SK-N-SH treated with all-trans-retinoic acid at 6 μM for 48 hours (cell line): ENCODE measurements at regions not wholly inside any gene's neighbourhood (a gene's known extent, or its start where the extent isn't known, plus 50 kb on each side); places are given as distances from the start of the nearest gene placed in this dataset.

ENCODE experiments used
- ATAC-seq: fragments of 200-7000 bp; cut with Tn5 transposase; 3 replicates; pipeline ENCODE4 v1.9.1; 2020; ENCODE audit warnings: mild to moderate bottlenecking, moderate library complexity
- ARNTL ChIP-seq: fragments of 450-650 bp; formaldehyde crosslinking; IDR thresholded peaks from 2 replicates; pipeline ENCODE4 v1.5.0; 2020; ENCODE audit warnings: low read depth, mild to moderate bottlenecking, moderate library complexity, borderline replicate concordance
- CSDC2 ChIP-seq: fragments of 250-450 bp; sonication (Bioruptor Pico); IDR thresholded peaks from 2 replicates; pipeline ENCODE4 v1.5.0; 2020; ENCODE audit warnings: mild to moderate bottlenecking, moderate library complexity
- CSRNP3 ChIP-seq: fragments of 250-450 bp; sonication (Bioruptor Pico); IDR thresholded peaks from 2 replicates; pipeline ENCODE4 v1.5.1; 2021; ENCODE audit warnings: mild to moderate bottlenecking, moderate library complexity
- ESRRG ChIP-seq: fragments of 250-450 bp; sonication (Bioruptor Pico); IDR thresholded peaks from 2 replicates; pipeline ENCODE4 v1.6.1; 2021; ENCODE audit warnings: mild to moderate bottlenecking
- GLIS3 ChIP-seq: fragments of 250-450 bp; sonication (Bioruptor Pico); IDR thresholded peaks from 2 replicates; pipeline ENCODE4 v1.5.0; 2020; ENCODE audit warnings: mild to moderate bottlenecking, moderate library complexity
- ISL1 ChIP-seq: fragments of 250-450 bp; sonication (Bioruptor Pico); IDR thresholded peaks from 2 replicates; pipeline ENCODE4 v2.1.2; 2022; ENCODE audit warnings: mild to moderate bottlenecking, moderate library complexity
- OSR1 ChIP-seq: fragments of 250-450 bp; sonication (Bioruptor Pico); IDR thresholded peaks from 2 replicates; pipeline ENCODE4 v1.8.0; 2022; ENCODE audit warnings: moderate library complexity, mild to moderate bottlenecking, inconsistent platforms
- PATZ1 ChIP-seq: fragments of 250-450 bp; sonication (Bioruptor Pico); IDR thresholded peaks from 2 replicates; pipeline ENCODE4 v1.8.0; 2020; ENCODE audit warnings: mild to moderate bottlenecking, moderate library complexity, borderline replicate concordance
- PPARA ChIP-seq: fragments of 250-450 bp; sonication (Bioruptor Pico); IDR thresholded peaks from 2 replicates; pipeline ENCODE4 v1.5.0; 2020; ENCODE audit warnings: mild to moderate bottlenecking, borderline replicate concordance
- SNAI2 ChIP-seq: fragments of 250-450 bp; sonication (Bioruptor Pico); IDR thresholded peaks from 2 replicates; pipeline ENCODE4 v1.5.0; 2020; ENCODE audit warnings: mild to moderate bottlenecking, moderate library complexity
- TCF4 ChIP-seq: fragments of 250-450 bp; sonication (Bioruptor Pico); IDR thresholded peaks from 2 replicates; pipeline ENCODE4 v1.8.0; 2021; ENCODE audit warnings: mild to moderate bottlenecking, moderate library complexity, borderline replicate concordance
- TOX ChIP-seq: fragments of 250-450 bp; sonication (Bioruptor Pico); IDR thresholded peaks from 2 replicates; pipeline ENCODE4 v1.8.0; 2021; ENCODE audit warnings: mild to moderate bottlenecking, moderate library complexity, borderline replicate concordance
- ZC3H10 ChIP-seq: fragments of 250-450 bp; sonication (Bioruptor Pico); IDR thresholded peaks from 2 replicates; pipeline ENCODE4 v1.5.1; 2021; ENCODE audit warnings: mild to moderate bottlenecking, moderate library complexity
- ZFP3 ChIP-seq: fragments of 250-450 bp; sonication (Bioruptor Pico); IDR thresholded peaks from 2 replicates; pipeline ENCODE4 v1.5.0; 2020; ENCODE audit warnings: mild to moderate bottlenecking, moderate library complexity
- ZFP30 ChIP-seq: fragments of 450-650 bp; formaldehyde crosslinking; IDR thresholded peaks from 2 replicates; pipeline ENCODE4 v1.5.0; 2022; ENCODE audit warnings: mild to moderate bottlenecking, moderate library complexity
- ZNF565 ChIP-seq: fragments of 450-650 bp; formaldehyde crosslinking; conservative IDR thresholded peaks from 2 replicates; pipeline ENCODE4 v1.5.0; 2020; ENCODE audit warnings: low read depth, mild to moderate bottlenecking, moderate library complexity
- ZNF70 ChIP-seq: fragments of 450-650 bp; formaldehyde crosslinking; IDR thresholded peaks from 2 replicates; pipeline ENCODE4 v1.5.0; 2020; ENCODE audit warnings: mild to moderate bottlenecking, moderate library complexity
- ZNF8 ChIP-seq: fragments of 450-650 bp; formaldehyde crosslinking; IDR thresholded peaks from 2 replicates; pipeline ENCODE4 v1.5.0; 2020; ENCODE audit warnings: mild to moderate bottlenecking, moderate library complexity
- TF ChIP-seq, protein P1 (sequence below): fragments of 250-450 bp; sonication (Bioruptor Pico); IDR thresholded peaks from 2 replicates; pipeline ENCODE4 v1.5.1; 2020; ENCODE audit warnings: low read depth, mild to moderate bottlenecking, moderate library complexity

GRCh38 chr1:67630438-67631045 is 54.5 kb upstream of the GADD45A start:
- ATAC-seq = no peak
- TF ChIP-seq PATZ1 (CRISPR knock-in tag) (no peak), PPARA (CRISPR knock-in tag) (no peak), TOX (no peak), OSR1 (CRISPR knock-in tag) (no peak), CSRNP3 (CRISPR knock-in tag) (no peak), ZNF70 (CRISPR knock-in tag) (no peak), SNAI2 (no peak), ZFP30 (CRISPR knock-in tag) (no peak), CSDC2 (CRISPR knock-in tag) (no peak), GLIS3 (CRISPR knock-in tag) (no peak), ZFP3 (CRISPR knock-in tag) (no peak), ESRRG (CRISPR knock-in tag) (no peak), TCF4 (CRISPR knock-in tag) (no peak), ISL1 (CRISPR knock-in tag) (no peak)
- TF ChIP-seq, all 23 proteins: peak for 0

- ATAC-seq = no peak
- TF ChIP-seq ZC3H10 (CRISPR knock-in tag) = no peak
- TF ChIP-seq SNAI2 = no peak
- no peak for TF ChIP-seq ZFP30 (CRISPR knock-in tag)
- TF ChIP-seq GLIS3 (CRISPR knock-in tag) = no peak
- no peak for TF ChIP-seq ARNTL (CRISPR knock-in tag)
- no peak for TF ChIP-seq ISL1 (CRISPR knock-in tag)
- TF ChIP-seq ZNF8 = no peak
- no peak for TF ChIP-seq ZNF565 (CRISPR knock-in tag)
- TF ChIP-seq CSRNP3 (CRISPR knock-in tag) = no peak
- no peak for TF ChIP-seq TOX
- no peak for TF ChIP-seq ESRRG (CRISPR knock-in tag)
These were observed 52.6 kb upstream of the GADD45A start for GRCh38 chr1:67632356-67632755.

DNA sequence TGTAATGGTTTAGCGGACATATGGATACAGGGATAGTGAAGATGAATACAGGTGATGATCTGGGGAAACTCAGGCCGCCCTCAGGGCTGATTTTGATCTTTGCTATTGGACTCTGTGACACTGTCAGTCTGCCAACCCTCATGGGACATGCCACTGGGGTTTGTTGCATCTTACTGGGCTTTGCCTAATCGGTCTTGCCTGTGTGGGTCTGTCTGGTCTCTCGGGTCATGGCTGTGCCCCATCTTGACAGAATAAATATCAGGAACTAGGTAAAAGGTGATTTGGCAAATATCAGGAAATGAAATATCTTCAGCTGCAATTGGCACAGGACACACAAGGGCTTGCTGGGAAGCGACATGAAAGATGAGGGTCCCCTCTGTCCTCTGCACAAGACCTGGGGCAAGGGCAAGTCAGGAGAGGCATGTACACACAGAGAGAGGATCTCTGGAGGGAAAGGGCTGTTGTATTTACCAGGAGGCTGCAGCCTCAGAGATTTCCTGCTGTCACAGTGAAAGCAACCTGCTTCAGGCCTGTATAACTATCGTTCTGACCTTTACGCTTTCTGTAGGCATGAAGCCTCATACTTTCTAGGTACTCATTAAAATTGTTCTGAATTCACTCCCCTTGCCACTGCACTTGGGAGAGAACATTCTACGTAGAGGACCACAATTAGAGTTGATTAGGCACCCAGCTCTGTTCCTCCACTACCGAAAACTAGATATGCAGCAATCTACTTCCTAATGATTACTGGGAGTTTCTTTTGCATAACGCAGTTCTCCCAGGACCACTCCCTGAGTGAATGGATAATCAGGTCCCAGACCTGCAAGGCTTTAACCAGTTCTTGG is 52.0 kb upstream of the GADD45A start:
- TF ChIP-seq ZNF565 (CRISPR knock-in tag) (no peak), ISL1 (CRISPR knock-in tag) (no peak), ZC3H10 (CRISPR knock-in tag) (no peak), CSRNP3 (CRISPR knock-in tag) (no peak), GLIS3 (CRISPR knock-in tag) (no peak)
- TF ChIP-seq, protein P1, sequence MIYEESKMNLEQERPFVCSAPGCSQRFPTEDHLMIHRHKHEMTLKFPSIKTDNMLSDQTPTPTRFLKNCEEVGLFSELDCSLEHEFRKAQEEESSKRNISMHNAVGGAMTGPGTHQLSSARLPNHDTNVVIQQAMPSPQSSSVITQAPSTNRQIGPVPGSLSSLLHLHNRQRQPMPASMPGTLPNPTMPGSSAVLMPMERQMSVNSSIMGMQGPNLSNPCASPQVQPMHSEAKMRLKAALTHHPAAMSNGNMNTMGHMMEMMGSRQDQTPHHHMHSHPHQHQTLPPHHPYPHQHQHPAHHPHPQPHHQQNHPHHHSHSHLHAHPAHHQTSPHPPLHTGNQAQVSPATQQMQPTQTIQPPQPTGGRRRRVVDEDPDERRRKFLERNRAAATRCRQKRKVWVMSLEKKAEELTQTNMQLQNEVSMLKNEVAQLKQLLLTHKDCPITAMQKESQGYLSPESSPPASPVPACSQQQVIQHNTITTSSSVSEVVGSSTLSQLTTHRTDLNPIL (CRISPR knock-in tag) = no peak

More for the DNA sequence above, 52.0 kb upstream of the GADD45A start:
- no peak for ATAC-seq
